Upper lobe of left lung (tissue), 6 donors: ENCODE measurements at regions not wholly inside any gene's neighbourhood (a gene's known extent, or its start where the extent isn't known, plus 50 kb on each side); places are given as distances from the start of the nearest gene placed in this dataset.

Experiments
- ATAC-seq, 2 donors: fragments of 200-7000 bp; cut with Tn5 transposase; one replicate each; pipeline ENCODE4 v1.9.1; 2022; ENCODE audit warnings: mild to moderate bottlenecking in 2 of 2, moderate library complexity in 2 of 2; ENCODE audit not compliant: low FRiP score in 2 of 2
- DNase-seq, 2 donors: peaks; one replicate each; pipeline ENCODE4 v3.0.0-alpha.2; 2019 to 2020
- H3K27ac ChIP-seq, 4 donors: fragments of 200-600 bp; sonication (generic); one replicate each; pipeline ENCODE4 v1.5.1; 2016 to 2019
- H3K27me3 ChIP-seq, 4 donors: fragments of 200-600 bp; sonication (generic); one replicate each; pipeline ENCODE4 v1.5.1; 2017 to 2019
- H3K36me3 ChIP-seq, 4 donors: fragments of 200-600 bp; sonication (generic); one replicate each; pipeline ENCODE4 v1.5.1; 2016 to 2019
- H3K4me1 ChIP-seq, 4 donors: fragments of 200-600 bp; sonication (generic); one replicate each; pipeline ENCODE4 v1.5.1; 2018 to 2019
- H3K4me3 ChIP-seq, 4 donors: fragments of 200-600 bp; sonication (generic); one replicate each; pipeline ENCODE4 v1.5.1; 2017 to 2019; ENCODE audit warnings: mild to moderate bottlenecking in 2 of 4, moderate library complexity in 1 of 4
- H3K9me3 ChIP-seq, 4 donors: fragments of 200-600 bp; sonication (generic); one replicate each; pipeline ENCODE4 v1.5.1; 2018 to 2019
- EP300 ChIP-seq, 4 donors: sonication (generic); formaldehyde crosslinking; IDR thresholded peaks; one replicate each; pipeline ENCODE4 v1.5.1; 2017; ENCODE audit warnings: antibody characterized with exemption in 4 of 4, control low read depth in 2 of 4
- POLR2A ChIP-seq, 4 donors: fragments of 450-650 bp; IDR thresholded peaks; one replicate each; pipeline ENCODE4 v1.5.1; 2016 to 2017; ENCODE audit warnings: antibody characterized with exemption in 4 of 4, mild to moderate bottlenecking in 2 of 4
- POLR2AphosphoS5 ChIP-seq, 2 donors: sonication (generic); formaldehyde crosslinking; IDR thresholded peaks; one replicate each; pipeline ENCODE4 v1.5.1; 2017; ENCODE audit warnings: antibody characterized with exemption in 2 of 2
- WGBS, 2 donors: methylation state at CpG; one replicate each; pipeline ENCODE4 v1.1.5; 2017 to 2018; 5-methylcytosine and 5-hydroxymethylcytosine counted together
- TF ChIP-seq, protein P1 (sequence below), 6 experiments: fragments of 450-650 bp in 4 of 6; fragments of 200-600 bp in 2 of 6; sonication (generic) in 2 of 6; IDR thresholded peaks; one replicate each; pipeline ENCODE4 v1.5.1; 2016 to 2019; ENCODE audit warnings: antibody characterized with exemption in 6 of 6
- donor health status: DM: no; HTN: no; CAD: no; lungs with moderate emphysema.
- donor health status: DM: no; HTN: yes; CAD: no; lungs with severe emphysema.

DNA sequence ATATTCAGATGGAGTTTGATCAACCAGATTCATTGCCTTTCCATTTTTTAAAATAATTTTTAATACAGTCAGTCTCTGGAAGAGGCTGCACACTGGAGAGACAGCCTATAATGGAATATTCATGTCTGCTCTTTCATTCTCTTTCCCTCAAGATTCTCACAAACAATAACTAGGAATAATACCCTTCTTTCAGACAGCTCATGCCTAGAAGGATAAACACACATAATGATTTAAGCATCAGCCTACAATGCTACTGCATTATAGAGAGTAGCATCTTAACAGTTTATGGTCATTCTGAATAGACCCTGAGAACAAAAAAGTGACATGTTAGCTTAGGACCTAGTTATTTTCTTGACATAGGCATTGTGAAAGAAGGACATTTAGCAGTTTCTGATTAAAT is 1692.3 kb downstream of the GRIK2 start:
- DNase-seq: no peak
- no peaks in the 10 kb centered on the region for H3K36me3 ChIP-seq
- no peak overlapping the region for H3K27ac ChIP-seq
- no peaks in the 10 kb centered on the region for H3K4me1 ChIP-seq
- no peak for TF ChIP-seq POLR2A (IDR thresholded peaks at IDR 0.05)
- no peaks in the 10 kb centered on the region for H3K27me3 ChIP-seq
- no peaks in the 10 kb centered on the region for H3K9me3 ChIP-seq
- ATAC-seq: no peak
- H3K4me3 ChIP-seq: no peak overlapping the region

DNA sequence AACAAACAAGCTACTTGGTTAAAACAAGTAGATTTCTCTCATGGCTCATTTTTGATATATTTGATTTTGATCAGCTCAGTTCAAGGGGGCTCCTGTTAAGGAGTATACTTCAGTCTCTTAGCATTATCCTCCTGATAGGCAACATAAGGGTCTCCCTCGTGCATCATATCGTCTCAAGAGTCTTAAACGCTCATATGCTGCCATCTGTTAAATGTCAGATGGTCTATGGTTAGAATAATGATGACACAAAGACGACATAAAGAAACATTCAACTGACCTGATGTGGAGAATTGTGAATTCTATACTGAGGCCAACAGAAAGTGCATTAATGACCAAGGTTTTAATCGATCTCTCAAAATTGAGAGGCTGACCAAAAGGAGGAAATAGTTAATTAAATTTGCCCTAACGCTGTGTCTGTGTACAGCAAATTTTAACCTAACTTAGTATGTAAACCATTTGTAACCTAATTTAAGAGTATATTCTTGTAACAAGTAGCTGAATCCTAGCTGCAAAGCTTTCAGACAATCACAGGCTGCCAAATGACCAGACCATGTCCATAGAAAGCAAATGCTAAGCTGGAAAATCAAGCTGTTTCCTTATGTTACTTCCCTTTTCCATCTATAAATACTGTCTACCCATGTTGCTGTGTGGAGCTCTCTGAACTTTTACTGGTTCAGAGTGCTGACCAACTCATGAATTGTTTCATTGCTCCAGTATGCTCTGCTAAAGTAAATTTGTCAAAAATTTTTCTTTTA is 1688.5 kb downstream of the GRIK2 start:
- TF ChIP-seq, protein P1, sequence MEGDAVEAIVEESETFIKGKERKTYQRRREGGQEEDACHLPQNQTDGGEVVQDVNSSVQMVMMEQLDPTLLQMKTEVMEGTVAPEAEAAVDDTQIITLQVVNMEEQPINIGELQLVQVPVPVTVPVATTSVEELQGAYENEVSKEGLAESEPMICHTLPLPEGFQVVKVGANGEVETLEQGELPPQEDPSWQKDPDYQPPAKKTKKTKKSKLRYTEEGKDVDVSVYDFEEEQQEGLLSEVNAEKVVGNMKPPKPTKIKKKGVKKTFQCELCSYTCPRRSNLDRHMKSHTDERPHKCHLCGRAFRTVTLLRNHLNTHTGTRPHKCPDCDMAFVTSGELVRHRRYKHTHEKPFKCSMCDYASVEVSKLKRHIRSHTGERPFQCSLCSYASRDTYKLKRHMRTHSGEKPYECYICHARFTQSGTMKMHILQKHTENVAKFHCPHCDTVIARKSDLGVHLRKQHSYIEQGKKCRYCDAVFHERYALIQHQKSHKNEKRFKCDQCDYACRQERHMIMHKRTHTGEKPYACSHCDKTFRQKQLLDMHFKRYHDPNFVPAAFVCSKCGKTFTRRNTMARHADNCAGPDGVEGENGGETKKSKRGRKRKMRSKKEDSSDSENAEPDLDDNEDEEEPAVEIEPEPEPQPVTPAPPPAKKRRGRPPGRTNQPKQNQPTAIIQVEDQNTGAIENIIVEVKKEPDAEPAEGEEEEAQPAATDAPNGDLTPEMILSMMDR (IDR thresholded peaks at IDR 0.05): no peak
- TF ChIP-seq POLR2A (IDR thresholded peaks at IDR 0.05): no peak
- TF ChIP-seq EP300 (IDR thresholded peaks at IDR 0.05): no peak
- TF ChIP-seq POLR2AphosphoS5 (IDR thresholded peaks at IDR 0.05): no peak
- H3K36me3 ChIP-seq: no peaks in the 10 kb centered on the region
- H3K27me3 ChIP-seq: no peaks in the 10 kb centered on the region
- DNase-seq: no peak
- H3K27ac ChIP-seq: no peak overlapping the region
- no peak overlapping the region for H3K4me3 ChIP-seq
- H3K9me3 ChIP-seq: no peaks in the 10 kb centered on the region
- ATAC-seq: no peak
- WGBS, 2 donors: 78 to 79% methylated on average over 6 of the region's 6 CpGs
- no peaks in the 10 kb centered on the region for H3K4me1 ChIP-seq

DNA sequence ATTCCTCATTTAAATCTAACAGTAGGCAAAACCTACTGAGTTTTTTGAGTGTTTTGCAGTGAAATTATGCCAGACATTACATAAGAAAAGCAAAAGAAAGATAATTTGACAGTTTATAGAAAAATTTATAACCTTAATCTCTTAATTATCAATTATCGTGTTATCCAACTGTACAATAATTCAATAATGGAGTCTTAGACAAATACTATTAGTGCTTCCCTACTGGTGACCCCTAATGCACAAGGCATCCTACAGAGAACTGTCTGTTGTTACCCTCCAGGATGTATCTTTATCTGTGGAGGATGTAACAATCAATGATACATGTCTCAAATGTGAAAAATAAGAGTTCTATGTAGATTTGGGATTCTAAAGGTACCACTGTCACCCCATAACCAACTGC is 1687.6 kb downstream of the GRIK2 start:
- Histone ChIP-seq H3K27me3 (no peaks in the 10 kb centered on the region), H3K36me3 (no peaks in the 10 kb centered on the region), H3K9me3 (no peaks in the 10 kb centered on the region), H3K4me1 (no peaks in the 10 kb centered on the region), H3K27ac (no peak overlapping the region), H3K4me3 (no peak overlapping the region)
- 88 to 97% methylated on average over 1 of the region's 1 CpG for WGBS, 2 donors
- ATAC-seq (no peak), DNase-seq (no peak)
- TF ChIP-seq POLR2AphosphoS5 (IDR thresholded peaks at IDR 0.05) (no peak), POLR2A (IDR thresholded peaks at IDR 0.05) (no peak), EP300 (IDR thresholded peaks at IDR 0.05) (no peak)
- TF ChIP-seq, protein P1 (IDR thresholded peaks at IDR 0.05): no peak

DNA sequence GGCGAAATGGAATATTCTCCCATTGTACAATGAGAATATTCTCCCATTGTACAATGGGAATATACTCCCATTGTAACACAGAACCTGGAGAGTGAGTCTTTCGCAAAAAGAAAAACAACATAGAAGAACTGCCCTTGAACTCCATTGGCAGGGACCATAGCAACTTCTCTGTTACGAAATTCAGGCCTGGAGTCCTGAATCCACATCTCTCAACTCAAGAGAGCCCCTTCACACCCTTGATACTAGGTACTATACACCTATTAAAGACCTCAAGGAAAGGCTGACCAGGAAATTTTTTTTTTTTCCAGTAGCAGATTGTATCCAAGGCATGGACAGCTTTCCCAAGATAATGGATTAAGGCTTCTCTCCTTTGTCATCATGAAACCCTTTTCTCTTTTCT is 1687.0 kb downstream of the GRIK2 start:
- WGBS, 2 donors: 59 to 70% methylated on average over 3 of the region's 3 CpGs
- ATAC-seq (no peak), DNase-seq (peak in 1 of 2 donors; percentile 23)
- H3K36me3 ChIP-seq: no peaks in the 10 kb centered on the region
- H3K4me3 ChIP-seq: no peak overlapping the region
- H3K9me3 ChIP-seq: no peaks in the 10 kb centered on the region
- H3K27me3 ChIP-seq: no peaks in the 10 kb centered on the region
- no peaks in the 10 kb centered on the region for H3K4me1 ChIP-seq
- H3K27ac ChIP-seq: no peak overlapping the region
- no peak for TF ChIP-seq EP300 (IDR thresholded peaks at IDR 0.05)
- TF ChIP-seq POLR2A (IDR thresholded peaks at IDR 0.05): no peak
- TF ChIP-seq POLR2AphosphoS5 (IDR thresholded peaks at IDR 0.05): no peak
- TF ChIP-seq, protein P1 (IDR thresholded peaks at IDR 0.05): no peak

DNA sequence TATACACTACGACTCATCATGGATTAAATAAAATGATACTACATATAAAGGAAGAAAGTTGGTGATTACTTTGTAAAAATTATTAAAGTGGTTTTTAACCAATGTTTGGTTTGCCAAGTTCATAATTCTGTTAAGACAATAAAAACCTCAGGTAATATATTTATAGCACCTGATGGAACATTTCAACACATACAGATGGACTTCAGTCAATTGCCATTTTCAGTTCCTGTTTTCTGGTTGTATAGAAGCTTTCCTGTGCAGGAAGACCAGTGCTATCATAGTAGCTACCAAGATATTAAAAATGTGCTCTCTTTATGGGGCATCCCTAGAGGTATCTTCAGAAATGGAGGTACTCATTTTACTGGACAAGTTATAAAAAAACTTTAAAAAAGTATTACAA is 1686.4 kb downstream of the GRIK2 start:
- ATAC-seq (no peak), DNase-seq (no peak)
- no peak overlapping the region for H3K27ac ChIP-seq
- no peaks in the 10 kb centered on the region for H3K27me3 ChIP-seq
- no peak overlapping the region for H3K4me3 ChIP-seq
- no peaks in the 10 kb centered on the region for H3K4me1 ChIP-seq
- TF ChIP-seq EP300 (IDR thresholded peaks at IDR 0.05) (no peak), POLR2AphosphoS5 (IDR thresholded peaks at IDR 0.05) (no peak), POLR2A (IDR thresholded peaks at IDR 0.05) (no peak)
- TF ChIP-seq, protein P1 (IDR thresholded peaks at IDR 0.05): no peak
- no peaks in the 10 kb centered on the region for H3K9me3 ChIP-seq
- 88 to 92% methylated on average over 1 of the region's 1 CpG for WGBS, 2 donors
- no peaks in the 10 kb centered on the region for H3K36me3 ChIP-seq
